MM.1S (cell line): ENCODE measurements at regions not wholly inside any gene's neighbourhood (a gene's known extent, or its start where the extent isn't known, plus 50 kb on each side); places are given as distances from the start of the nearest gene placed in this dataset.

Experiments
- DNase-seq: peaks from one replicate; pipeline ENCODE4 v3.0.0-alpha.2; 2015
- H2AFZ ChIP-seq: fragments of 300-600 bp; sonication (generic); 2 replicates; pipeline ENCODE4 v1.6.0; 2016; ENCODE audit warnings: antibody characterized with exemption, low read length
- H3F3A ChIP-seq: fragments of 300-600 bp; sonication (generic); 2 replicates; pipeline ENCODE4 v1.6.1; 2016; ENCODE audit warnings: mild to moderate bottlenecking, antibody characterized with exemption, low read length, moderate library complexity, mixed read lengths; ENCODE audit not compliant: insufficient read depth
- H3K27ac ChIP-seq: fragments of 300-600 bp; sonication (generic); 2 replicates; pipeline ENCODE4 v1.5.1; 2016; ENCODE audit warnings: mild to moderate bottlenecking, low read length
- H3K27me3 ChIP-seq: fragments of 300-600 bp; sonication (generic); replicated peaks from 2 replicates; pipeline ENCODE4 v1.6.0; 2016; ENCODE audit warnings: low read length; ENCODE audit not compliant: insufficient read depth
- H3K36me3 ChIP-seq: fragments of 300-600 bp; sonication (generic); replicated peaks from 2 replicates; pipeline ENCODE4 v1.6.1; 2016; ENCODE audit warnings: mild to moderate bottlenecking, low read length, mixed read lengths; ENCODE audit not compliant: insufficient read depth
- H3K4me1 ChIP-seq: fragments of 300-600 bp; sonication (generic); 2 replicates; pipeline ENCODE4 v1.6.1; 2016; ENCODE audit warnings: low read length, mixed read lengths
- H3K4me2 ChIP-seq: fragments of 300-600 bp; sonication (generic); 2 replicates; pipeline ENCODE4 v1.6.0; 2016; ENCODE audit warnings: low read depth, low read length
- H3K4me3 ChIP-seq: fragments of 300-600 bp; sonication (generic); 2 replicates; pipeline ENCODE4 v1.5.1; 2016; ENCODE audit warnings: low read length, mixed read lengths
- H3K79me2 ChIP-seq: fragments of 300-600 bp; sonication (generic); 2 replicates; pipeline ENCODE4 v1.6.1; 2016; ENCODE audit warnings: mixed run types, low read length, mixed read lengths
- H3K9ac ChIP-seq: fragments of 300-600 bp; sonication (generic); 2 replicates; pipeline ENCODE4 v1.6.1; 2016; ENCODE audit warnings: low read length, mixed read lengths
- H3K9me2 ChIP-seq: fragments of 300-600 bp; sonication (generic); replicated peaks from 2 replicates; pipeline ENCODE4 v1.6.1; 2016; ENCODE audit warnings: mild to moderate bottlenecking, low read length, mixed read lengths; ENCODE audit not compliant: insufficient read depth
- H3K9me3 ChIP-seq: fragments of 300-600 bp; sonication (generic); replicated peaks from 2 replicates; pipeline ENCODE4 v1.6.1; 2016; ENCODE audit warnings: mild to moderate bottlenecking, low read length, mixed read lengths; ENCODE audit not compliant: insufficient read depth
- H4K20me1 ChIP-seq: fragments of 300-600 bp; sonication (generic); 2 replicates; pipeline ENCODE4 v1.6.1; 2016; ENCODE audit warnings: mild to moderate bottlenecking, low read length, moderate library complexity, mixed read lengths; ENCODE audit not compliant: insufficient read depth
- EZH2 ChIP-seq: fragments of 300-600 bp; sonication (generic); optimal IDR thresholded peaks from 2 replicates; pipeline ENCODE3; 2017; ENCODE audit warnings: low read depth, mild to moderate bottlenecking, antibody characterized with exemption, low read length, mixed read lengths
- EZH2phosphoT487 ChIP-seq: fragments of 300-600 bp; sonication (generic); IDR thresholded peaks from 2 replicates; pipeline ENCODE4 v1.6.1; 2018; ENCODE audit warnings: antibody characterized with exemption, low read length
- TF ChIP-seq, protein P1 (sequence below): fragments of 300-600 bp; sonication (generic); IDR thresholded peaks from 2 replicates; pipeline ENCODE4 v1.5.1; 2016; ENCODE audit warnings: antibody characterized with exemption, low read length, mixed read lengths

GRCh38 chr2:142234741-142235140 is 103.9 kb upstream of the LRP1B start:
- H3K9ac ChIP-seq: no peak overlapping the region
- H3K79me2 ChIP-seq: no peaks in the 10 kb centered on the region
- no peaks in the 10 kb centered on the region for H3K9me3 ChIP-seq
- no peaks in the 10 kb centered on the region for H4K20me1 ChIP-seq
- no peak for DNase-seq
- no peaks in the 10 kb centered on the region for H3K4me1 ChIP-seq
- no peaks in the 10 kb centered on the region for H3F3A ChIP-seq
- TF ChIP-seq, protein P1, sequence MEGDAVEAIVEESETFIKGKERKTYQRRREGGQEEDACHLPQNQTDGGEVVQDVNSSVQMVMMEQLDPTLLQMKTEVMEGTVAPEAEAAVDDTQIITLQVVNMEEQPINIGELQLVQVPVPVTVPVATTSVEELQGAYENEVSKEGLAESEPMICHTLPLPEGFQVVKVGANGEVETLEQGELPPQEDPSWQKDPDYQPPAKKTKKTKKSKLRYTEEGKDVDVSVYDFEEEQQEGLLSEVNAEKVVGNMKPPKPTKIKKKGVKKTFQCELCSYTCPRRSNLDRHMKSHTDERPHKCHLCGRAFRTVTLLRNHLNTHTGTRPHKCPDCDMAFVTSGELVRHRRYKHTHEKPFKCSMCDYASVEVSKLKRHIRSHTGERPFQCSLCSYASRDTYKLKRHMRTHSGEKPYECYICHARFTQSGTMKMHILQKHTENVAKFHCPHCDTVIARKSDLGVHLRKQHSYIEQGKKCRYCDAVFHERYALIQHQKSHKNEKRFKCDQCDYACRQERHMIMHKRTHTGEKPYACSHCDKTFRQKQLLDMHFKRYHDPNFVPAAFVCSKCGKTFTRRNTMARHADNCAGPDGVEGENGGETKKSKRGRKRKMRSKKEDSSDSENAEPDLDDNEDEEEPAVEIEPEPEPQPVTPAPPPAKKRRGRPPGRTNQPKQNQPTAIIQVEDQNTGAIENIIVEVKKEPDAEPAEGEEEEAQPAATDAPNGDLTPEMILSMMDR: no peak
- TF ChIP-seq EZH2phosphoT487 (no peak), EZH2 (no peak)
- H3K36me3 ChIP-seq: no peaks in the 10 kb centered on the region
- H3K27ac ChIP-seq: no peak overlapping the region
- no peak overlapping the region for H3K4me2 ChIP-seq
- no peak overlapping the region for H3K4me3 ChIP-seq
- H3K9me2 ChIP-seq: no peaks in the 10 kb centered on the region
- H2AFZ ChIP-seq: no peak overlapping the region
- no peaks in the 10 kb centered on the region for H3K27me3 ChIP-seq

DNA sequence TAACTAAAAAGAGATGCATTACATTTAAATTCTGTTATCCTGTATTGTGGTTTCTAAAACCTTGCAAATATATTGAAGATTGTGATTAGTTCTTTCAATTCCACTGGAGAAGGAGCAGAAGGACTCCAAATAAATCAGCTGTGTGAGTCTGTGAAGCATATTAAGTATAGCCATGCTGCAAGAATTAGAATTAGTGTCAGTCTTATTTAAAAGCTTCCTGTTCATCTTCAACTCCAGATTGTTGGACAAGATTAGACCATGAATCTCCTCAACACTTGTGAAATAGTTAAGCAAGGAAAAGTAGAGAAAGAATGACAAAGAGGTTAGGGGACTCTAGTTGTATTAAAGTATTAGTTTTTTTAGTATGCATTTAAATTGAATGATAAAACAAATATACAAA is 92.5 kb upstream of the LRP1B start:
- Histone ChIP-seq H3K9me3 (no peaks in the 10 kb centered on the region), H3K9me2 (no peaks in the 10 kb centered on the region), H3K27me3 (no peaks in the 10 kb centered on the region), H3K9ac (no peak overlapping the region), H3K4me3 (no peak overlapping the region), H3K79me2 (no peaks in the 10 kb centered on the region), H3F3A (no peaks in the 10 kb centered on the region), H3K4me1 (no peaks in the 10 kb centered on the region), H2AFZ (no peak overlapping the region), H4K20me1 (no peaks in the 10 kb centered on the region), H3K27ac (no peak overlapping the region), H3K36me3 (no peaks in the 10 kb centered on the region), H3K4me2 (no peak overlapping the region)
- TF ChIP-seq, protein P1: no peak
- TF ChIP-seq EZH2phosphoT487: no peak
- TF ChIP-seq EZH2: no peak
- DNase-seq: no peak

GRCh38 chr2:142222715-142223114 is 91.9 kb upstream of the LRP1B start:
- no peak overlapping the region for H2AFZ ChIP-seq
- H3K9me2 ChIP-seq: no peaks in the 10 kb centered on the region
- H3K4me3 ChIP-seq: no peak overlapping the region
- H3K79me2 ChIP-seq: no peaks in the 10 kb centered on the region
- no peak for TF ChIP-seq EZH2phosphoT487
- TF ChIP-seq, protein P1: no peak
- no peak for TF ChIP-seq EZH2
- no peaks in the 10 kb centered on the region for H3K36me3 ChIP-seq
- H3K4me2 ChIP-seq: no peak overlapping the region
- no peaks in the 10 kb centered on the region for H3K4me1 ChIP-seq
- H4K20me1 ChIP-seq: no peaks in the 10 kb centered on the region
- no peaks in the 10 kb centered on the region for H3F3A ChIP-seq
- no peak overlapping the region for H3K27ac ChIP-seq
- no peaks in the 10 kb centered on the region for H3K27me3 ChIP-seq
- H3K9ac ChIP-seq: no peak overlapping the region
- DNase-seq: no peak
- H3K9me3 ChIP-seq: no peaks in the 10 kb centered on the region
